ENCODE measurements at regions not wholly inside any gene's neighbourhood (a gene's known extent, or its start where the extent isn't known, plus 50 kb on each side); places are given as distances from the start of the nearest gene placed in this dataset.

- TF ChIP-seq ATF2 (IDR thresholded peaks at IDR 0.05; ENCODE audit: low read length) (no peak), SUZ12 (IDR thresholded peaks at IDR 0.05; ENCODE audit: low read length) (no peak), CTCF (IDR thresholded peaks at IDR 0.05; ENCODE audit: control extremely low read depth in 1 of 3, insufficient read depth in 1 of 3, low read depth in 1 of 3, low read length in 3 of 3) (no peak), TAF1 (IDR thresholded peaks at IDR 0.05; ENCODE audit: low read depth, low read length) (no peak), RAD21 (IDR thresholded peaks at IDR 0.05 in 1 of 2, conservative IDR thresholded peaks at IDR 0.05 in 1 of 2; ENCODE audit: low read depth in 2 of 2, low read length in 2 of 2) (no peak), EZH2 (IDR thresholded peaks at IDR 0.05; ENCODE audit: low read depth, low read length, severe bottlenecking) (no peak), RFX5 (IDR thresholded peaks at IDR 0.05; ENCODE audit: borderline replicate concordance, low read depth, low read length) (no peak), POLR2A (IDR thresholded peaks at IDR 0.05; ENCODE audit: control extremely low read depth in 1 of 2, low read depth in 2 of 2, low read length in 2 of 2) (no peak), NRF1 (IDR thresholded peaks at IDR 0.05; ENCODE audit: low read depth, low read length) (no peak), CHD7 (IDR thresholded peaks at IDR 0.05; ENCODE audit: insufficient replicate concordance, low read length) (no peak), SP1 (IDR thresholded peaks at IDR 0.05; ENCODE audit: low read depth, low read length) (no peak), JUND (IDR thresholded peaks at IDR 0.05; ENCODE audit: low read length) (no peak), CBX8 (IDR thresholded peaks at IDR 0.05; ENCODE audit: borderline replicate concordance, low read depth, low read length) (no peak), POLR2AphosphoS5 (IDR thresholded peaks at IDR 0.05; ENCODE audit: low read depth, low read length) (no peak)
Observed at GRCh38 chr6:169945117-169945516, 193.7 kb downstream of the ERMARD start.

Data from H1 (cell line).